Urothelium cell line (cell line): ENCODE measurements at regions not wholly inside any gene's neighbourhood (a gene's known extent, or its start where the extent isn't known, plus 50 kb on each side); places are given as distances from the start of the nearest gene placed in this dataset.
"Not testable (repeated sequence)": the region's sequence is repeated elsewhere in the genome, so short reads cannot be mapped to it uniquely, and the experiment has no call there.

Source experiments
- DNase-seq: peaks from one replicate; pipeline ENCODE4 v3.0.0; 2011; ENCODE audit warnings: low spot score, mixed read lengths
- FAIRE-seq: peaks from 2 replicates; lab custom pipeline; 2011; peaks lifted over from hg19 to GRCh38; lab: Jason Lieb, UNC

DNA sequence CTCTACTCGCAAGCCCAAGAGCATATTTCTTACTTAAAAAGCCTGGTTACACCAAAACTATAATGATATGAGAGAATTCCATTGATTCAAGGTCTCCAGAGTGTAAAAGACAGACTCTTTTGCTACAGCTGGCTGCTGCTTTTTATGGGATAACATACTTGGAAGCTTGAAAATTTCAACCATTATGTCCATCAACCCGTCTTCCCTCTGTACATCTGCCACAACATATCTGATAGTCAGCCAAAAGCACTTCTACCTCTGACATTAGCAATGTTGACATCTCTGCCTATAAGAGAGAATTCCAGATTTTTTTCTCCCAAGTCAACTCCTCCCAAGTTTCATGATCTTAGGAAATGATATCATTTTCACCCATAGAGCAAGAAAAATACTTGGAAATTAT is 54.4 kb upstream of the IQCM start:
- DNase-seq, result no peak
- no peak for FAIRE-seq

DNA sequence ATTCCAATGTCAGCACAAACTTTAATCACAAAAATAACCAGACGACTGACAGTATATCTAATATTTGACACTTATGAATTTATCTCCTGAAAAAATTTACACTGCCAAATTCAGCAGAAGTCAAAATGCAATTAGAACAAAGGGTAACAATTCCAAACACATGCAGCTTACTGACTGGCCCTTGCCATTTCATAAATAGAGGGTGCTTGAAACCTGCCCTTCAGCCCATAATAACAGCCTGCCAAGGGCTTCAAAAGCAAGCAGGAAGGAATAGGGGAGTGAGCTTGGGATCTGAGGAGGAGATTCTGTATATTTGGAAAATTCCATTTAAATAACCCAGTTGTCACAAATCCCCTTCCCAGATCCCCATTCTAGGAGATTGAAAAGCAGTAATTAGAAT is 66.1 kb upstream of the IQCM start:
- FAIRE-seq, result no peak

DNA sequence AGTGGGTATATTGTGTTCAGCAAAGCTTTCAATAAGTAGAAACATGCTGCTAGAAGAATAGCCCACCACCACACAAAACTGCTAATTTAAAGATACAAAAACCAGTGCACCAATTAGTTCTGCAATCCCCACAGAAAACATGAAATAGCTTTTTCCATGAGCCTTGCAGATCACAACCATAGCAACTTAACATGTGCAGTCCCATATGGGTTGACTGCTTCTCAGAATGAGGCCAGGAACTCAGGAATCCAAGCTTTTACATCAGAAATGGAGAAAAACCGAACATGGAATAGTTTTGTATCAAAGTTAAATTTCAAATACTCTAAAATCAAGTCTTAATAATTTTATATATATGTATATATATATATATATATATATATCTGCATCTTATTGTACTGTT is 66.6 kb upstream of the IQCM start:
- FAIRE-seq, result no peak

More for the DNA sequence above, 66.1 kb upstream of the IQCM start:
- no peak for DNase-seq

DNA sequence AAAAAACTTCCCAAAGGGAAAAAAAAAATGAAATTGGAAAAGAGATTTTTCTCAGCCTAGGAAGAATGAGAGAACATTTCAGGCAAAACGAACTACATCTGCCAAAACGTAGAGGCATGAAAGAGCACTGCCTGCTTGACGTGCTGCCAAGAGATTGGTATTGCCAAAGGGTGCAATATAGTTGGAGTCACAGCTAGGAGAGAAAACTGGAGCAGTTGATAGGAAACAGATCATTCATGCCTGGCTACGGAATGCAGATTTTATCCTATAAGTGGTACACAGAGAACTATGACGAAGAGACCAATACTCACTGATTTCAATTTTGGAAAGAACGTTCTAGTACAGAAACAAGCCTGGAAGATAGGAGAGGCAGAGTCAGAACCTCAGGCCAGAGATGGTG is 68.4 kb upstream of the IQCM start:
- FAIRE-seq, result no peak
- no peak for DNase-seq

More for the DNA sequence above, 66.6 kb upstream of the IQCM start:
- DNase-seq, result no peak

DNA sequence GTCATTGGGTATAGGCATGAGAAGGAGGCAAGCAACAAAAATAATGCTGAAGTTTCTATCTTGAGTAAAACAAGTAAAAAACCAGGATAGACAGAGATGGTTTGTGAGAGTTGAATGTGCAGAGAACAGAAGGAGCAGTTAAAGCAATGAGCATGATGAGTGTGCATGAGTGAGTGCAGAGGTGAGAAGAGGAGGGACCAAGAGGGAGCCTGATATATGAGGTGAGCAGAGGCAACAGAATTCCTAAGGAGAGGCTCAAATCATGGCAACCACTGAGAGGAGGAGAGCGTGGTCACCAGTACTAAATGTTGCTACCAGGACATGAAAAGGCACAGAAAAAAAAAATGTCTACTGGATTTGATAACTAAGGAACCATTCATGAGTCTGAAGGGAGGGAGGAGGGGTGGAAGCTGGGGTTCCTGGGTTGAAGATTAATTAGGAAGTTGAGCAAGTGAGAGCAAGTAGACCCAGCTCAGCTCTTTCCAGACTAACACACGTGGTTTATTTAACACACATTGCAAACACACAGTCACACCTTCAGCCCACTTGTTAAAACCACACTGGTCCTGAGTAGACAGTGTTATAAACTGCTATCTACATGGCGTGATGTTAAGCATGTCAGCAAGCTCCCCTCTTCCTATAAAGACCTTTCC is 69.0 kb upstream of the IQCM start:
- FAIRE-seq (no peak), DNase-seq (no peak)

DNA sequence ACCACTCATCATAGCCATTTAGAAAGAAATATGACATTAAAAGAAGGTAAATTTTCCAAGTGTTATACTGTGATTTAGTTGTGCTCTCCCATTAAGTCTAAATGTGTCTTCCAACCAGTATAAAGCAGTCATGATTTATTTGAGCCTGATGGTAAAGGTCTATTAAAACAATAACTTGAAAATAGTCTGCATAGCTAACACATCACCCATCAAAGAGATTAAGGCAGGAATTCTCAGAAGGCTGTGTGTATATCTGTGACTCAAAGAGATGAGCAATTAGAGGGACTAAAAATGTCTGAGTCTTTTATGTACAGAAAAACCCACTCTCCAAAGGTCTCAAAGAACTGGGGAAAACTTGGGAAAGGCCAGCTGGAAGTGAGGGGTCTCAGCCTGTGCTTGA is 70.3 kb upstream of the IQCM start:
- FAIRE-seq (no peak), DNase-seq (peak; percentile 10)

DNA sequence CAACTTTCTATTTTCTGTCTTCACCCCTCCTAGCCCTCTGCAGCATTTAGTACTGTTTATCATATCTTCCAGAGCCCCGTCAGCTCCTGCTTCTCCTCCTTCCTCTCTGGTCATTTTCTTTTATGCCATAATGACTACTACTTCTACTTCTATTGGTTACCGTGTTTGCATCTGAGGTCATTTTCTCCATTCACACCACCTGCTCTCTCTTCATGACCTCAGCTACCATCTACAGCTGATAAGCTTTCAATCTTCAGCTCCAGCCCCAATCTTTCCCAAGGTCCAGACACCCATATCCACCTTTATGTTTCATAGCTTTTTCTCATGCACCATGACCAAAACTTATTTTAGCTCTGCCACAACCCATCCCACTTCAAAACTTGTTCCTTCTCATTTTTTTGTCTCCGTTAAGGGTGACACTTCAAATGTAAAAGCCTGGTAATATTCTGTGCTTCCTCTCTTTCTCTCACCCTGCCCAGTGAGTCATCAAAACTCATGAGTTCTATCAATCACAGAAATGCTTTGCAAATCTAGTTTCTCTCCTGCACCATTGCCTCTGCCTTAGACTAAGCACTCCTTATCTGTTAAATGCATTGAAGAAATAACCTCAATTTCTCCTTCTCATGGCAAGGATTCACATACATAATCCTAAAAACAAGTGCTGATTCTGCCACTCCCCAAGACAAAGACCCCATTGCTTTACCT is 71.3 kb upstream of the IQCM start:
- FAIRE-seq (no peak), DNase-seq (no peak)

DNA sequence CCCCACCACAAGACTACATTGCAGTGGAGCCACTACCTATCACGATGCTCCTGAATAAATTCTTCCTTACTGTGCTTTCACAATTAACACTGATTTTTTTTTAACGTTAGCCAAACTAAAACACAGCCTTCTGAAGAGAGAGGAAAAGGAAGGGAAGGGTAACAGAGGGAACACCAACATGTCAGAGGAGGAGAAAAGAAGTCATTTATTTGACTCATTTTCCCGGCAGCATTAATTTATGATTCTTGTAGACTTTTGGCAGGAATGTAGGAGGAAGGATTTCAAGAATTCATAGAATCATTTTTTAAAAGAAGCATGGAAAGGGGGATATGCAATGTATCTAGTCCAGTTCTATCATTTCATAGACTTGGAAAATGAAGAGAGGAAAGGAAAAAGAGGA is 74.3 kb upstream of the IQCM start:
- FAIRE-seq, result no peak
- DNase-seq, result no peak

DNA sequence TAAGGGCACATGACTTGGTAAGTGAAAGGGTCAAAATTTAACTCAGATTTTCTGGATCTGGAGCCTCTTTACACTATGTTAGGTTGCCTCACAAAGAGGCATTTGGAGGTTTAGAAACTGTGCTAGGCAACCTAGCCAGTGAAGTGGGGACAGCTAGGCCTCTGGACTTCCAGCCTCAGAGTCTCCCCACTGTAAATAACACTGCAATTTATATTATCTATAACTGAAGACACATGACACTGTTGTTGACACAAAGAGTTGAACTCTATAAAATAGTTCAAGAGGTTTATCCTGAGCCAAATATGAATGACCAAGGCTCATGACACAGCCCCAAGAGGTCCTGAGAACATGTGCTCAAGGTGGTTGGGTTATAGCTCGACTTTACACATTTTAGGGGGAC is 74.9 kb upstream of the IQCM start:
- DNase-seq (no peak), FAIRE-seq (no peak)

DNA sequence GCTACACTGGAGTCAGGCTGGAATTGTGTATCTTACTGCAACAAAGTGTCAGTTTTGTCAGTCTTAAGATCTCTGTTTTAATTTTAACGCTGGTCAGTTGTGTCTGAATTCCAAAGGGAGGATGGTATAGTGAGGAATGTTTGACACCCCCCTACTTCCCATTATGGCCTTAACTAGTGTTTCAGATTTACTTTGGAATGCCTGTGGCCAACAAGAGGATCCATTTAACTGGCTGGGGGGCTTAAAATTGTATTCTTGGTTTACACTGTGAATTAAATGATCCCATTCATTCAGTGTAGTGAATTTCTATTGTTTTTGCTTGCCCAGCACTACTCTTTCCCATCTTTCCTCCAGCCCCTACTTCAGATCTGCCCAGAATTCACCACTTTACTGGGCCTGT is 75.8 kb upstream of the IQCM start:
- no peak for DNase-seq
- no peak for FAIRE-seq

DNA sequence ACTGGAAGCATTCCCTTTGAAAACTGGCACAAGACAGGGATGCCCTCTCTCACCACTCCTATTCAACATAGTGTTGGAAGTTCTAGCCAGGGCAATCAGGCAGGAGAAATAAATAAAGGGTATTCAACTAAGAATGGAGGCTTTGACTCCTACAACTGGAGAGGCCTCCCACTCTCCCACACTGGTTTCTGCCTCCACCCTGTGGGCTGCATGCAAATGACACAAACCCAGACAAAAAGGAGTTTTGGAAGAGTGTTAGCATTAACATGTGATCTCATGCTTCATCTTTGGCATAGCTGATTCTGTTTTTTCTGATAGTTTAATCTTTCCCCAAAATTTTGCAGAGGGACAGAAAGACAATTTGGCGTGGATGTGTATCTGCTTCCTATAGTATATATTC is 80.8 kb upstream of the IQCM start:
- DNase-seq (peak; percentile 39), FAIRE-seq (no peak)

DNA sequence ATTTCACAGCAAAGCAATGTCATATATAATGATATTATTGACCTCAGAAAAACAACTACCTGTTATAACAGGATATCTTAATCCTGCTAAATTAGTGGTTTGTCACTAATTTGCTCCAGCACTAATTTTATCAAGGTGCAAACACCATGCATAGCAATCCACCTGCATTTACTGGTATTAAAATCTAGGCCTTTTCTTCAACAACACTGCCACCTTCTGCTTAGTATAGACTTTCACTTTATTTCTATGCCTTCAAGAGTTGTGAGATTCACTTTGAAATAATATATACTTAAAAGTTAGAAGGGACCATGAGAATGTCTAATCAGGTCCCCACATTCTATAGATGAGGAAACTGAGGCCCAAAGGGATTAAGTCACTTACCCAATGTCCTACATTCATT is 82.1 kb upstream of the IQCM start:
- peak; percentile 9 for DNase-seq
- no peak for FAIRE-seq

DNA sequence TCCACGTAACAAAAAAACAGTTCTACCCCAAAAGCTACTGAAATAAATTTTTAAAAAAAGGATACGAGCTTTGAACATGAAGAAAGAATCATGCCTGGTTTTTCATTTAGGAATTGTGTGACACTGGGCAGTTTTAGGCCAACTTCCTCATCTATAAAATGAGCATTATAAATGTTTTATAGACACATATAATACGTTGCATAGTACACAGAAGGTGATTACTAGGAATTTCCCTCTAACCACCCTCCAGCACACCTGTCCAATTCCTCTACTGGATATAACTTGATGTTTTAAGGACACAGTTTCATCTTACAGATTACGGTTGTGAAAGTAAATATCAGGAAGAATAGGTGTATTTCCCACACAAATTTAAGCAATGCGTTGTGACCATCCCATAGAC is 85.5 kb upstream of the IQCM start:
- DNase-seq, result no peak

DNA sequence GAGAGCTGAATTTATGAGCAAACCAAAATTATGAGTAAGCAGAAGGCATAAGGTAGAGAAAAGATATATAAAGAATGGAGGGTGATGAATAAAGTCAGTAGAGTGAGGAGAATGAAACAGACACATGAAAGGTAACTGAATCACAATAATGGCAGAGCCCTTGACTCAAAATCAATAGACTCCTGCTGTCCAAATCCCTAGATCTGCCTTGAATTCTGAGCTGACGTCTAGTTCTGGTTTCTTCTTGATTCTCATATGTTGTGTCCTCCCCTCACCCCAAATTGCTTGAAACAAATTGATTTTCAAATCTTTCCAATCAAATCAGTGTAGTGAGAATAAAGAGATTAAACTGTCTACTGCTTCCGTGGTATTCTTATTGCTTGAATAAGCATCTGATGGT is 86.6 kb upstream of the IQCM start:
- no peak for FAIRE-seq
- DNase-seq, result no peak

More for the DNA sequence above, 85.5 kb upstream of the IQCM start:
- no peak for FAIRE-seq

DNA sequence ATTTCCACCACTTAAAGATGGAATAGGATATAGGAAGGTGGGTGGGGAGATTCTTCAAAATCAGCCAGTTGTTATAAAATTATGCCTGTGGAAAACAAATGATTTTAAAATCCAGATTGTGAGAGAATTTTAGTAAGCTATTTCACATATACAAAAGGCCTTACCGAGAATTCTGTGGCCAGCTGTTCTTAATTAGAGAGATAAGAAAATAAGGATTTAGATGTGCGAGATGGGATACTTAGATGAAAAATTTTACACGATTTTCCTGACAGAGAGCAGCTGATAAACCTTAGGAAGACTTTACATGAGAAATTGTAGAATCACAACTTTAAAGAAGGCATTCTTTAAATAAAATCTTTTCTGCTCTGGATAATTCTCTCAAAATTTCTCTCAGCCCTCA is 94.5 kb upstream of the IQCM start:
- DNase-seq (no peak), FAIRE-seq (no peak)

DNA sequence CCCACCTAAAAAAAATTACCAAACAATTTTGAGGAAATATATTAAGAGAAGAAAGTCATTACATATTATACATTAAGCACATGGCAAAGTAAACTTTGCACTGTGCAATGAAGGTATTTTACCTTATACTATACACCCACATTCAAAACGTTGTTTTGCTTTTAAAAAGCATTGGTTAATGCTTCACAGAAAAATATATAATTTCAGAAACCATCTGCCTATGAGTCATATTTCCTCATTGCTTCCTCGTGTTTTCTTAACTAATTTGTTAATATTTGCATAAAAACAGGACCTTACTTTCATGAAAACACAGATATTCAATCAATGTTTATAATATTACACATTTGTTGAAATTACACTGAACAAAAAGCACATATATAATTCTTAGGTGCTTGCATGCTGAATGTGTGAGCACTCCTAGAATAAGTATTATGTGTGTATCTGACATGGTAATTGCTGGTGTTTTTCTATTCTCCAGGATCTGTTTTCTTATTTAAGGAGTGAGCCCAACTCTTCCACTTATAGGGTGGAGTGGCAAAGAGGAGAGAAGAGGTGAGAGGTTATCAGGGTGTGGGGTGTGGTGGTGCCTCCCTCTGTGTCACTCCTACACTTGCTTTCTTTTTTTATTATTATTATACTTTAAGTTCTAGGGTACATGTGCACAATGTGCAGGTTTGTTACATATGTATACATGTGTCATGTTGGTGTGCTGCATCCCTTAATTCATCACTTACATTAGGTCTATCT is 95.1 kb upstream of the IQCM start:
- no peak for FAIRE-seq

DNA sequence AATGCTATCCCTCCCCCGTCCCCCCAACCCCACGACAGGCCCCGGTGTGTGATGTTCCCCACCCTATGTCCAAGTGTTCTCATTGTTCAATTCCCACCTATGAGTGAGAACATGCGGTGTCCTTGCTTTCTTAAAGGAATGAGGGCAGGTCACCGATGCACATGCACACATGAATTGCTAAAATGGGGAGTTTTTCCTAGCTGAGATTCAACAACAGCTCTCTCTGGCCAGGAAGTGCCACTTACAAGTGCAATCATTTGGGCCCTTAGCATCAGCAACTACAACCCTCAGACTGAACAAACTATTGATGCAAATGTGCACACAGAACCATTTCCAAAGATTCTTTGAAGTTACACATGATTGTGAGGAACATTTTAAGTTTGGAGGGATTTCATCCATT is 95.7 kb upstream of the IQCM start:
- DNase-seq (no peak), FAIRE-seq (no peak)

More for the DNA sequence above, 95.1 kb upstream of the IQCM start:
- DNase-seq, result no peak

DNA sequence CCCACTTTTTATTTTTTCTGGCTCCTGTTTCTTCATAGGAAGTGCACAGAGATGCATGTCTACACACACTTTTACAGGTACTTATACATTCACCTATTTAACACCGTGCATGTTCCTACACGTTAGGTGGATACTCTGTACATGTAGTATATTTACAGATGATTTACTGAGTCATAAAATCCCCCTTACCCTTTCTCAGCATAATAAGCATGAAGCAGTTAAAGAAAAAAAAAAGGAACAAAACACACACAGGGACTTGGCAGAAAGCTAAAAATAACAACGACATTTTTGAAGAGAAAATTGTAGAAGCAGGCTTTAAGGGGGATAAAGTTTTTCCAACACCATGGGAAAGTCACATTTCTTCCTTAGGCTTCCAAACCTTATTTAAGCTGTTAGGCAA is 96.4 kb upstream of the IQCM start:
- FAIRE-seq (no peak), DNase-seq (no peak)

DNA sequence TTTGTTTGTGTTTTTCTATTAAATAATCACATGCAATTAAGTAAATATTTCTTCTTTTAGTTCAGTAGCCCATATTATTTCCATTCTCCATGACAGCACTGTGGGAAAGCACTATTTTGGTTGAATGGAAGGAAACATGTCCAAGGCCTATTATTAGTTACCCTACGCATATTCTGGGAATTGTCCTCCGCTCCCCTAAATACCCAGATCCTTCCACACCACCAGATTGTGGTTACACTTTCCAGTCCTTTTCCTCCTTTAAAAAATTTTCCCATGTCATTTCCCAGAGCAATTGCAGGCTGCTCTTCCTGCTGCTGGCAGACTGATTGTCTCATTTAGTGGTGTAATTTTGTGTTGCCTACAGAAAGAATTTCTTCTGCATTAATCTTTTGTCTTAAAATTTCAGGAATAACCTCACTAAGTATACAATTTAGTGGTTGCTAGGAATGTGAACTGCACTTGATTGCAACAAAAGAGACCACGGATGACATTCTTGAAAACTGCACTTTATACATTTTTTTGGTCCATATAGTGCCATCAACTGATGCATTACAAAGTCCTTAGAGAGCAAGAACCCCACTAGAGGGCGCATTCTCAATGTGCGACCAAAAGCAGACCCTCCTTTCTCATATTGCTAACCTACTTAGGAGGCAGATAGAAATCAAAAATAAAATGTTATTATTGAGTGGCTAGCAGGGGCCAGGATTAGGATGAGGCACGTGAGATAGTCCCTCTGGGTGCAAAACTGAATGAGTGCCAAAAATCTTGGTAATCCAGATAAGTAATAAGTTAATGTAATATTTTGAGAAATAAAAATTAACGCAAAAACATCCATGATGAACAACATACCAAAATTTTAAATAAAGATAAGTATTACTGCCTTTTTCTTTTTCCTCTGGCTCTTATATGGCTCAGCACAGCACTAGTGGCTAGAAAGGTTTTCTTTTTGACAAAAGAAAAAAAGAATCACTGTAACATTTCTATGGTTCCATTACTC is 98.8 kb upstream of the IQCM start:
- FAIRE-seq (no peak), DNase-seq (peak; percentile 41)

DNA sequence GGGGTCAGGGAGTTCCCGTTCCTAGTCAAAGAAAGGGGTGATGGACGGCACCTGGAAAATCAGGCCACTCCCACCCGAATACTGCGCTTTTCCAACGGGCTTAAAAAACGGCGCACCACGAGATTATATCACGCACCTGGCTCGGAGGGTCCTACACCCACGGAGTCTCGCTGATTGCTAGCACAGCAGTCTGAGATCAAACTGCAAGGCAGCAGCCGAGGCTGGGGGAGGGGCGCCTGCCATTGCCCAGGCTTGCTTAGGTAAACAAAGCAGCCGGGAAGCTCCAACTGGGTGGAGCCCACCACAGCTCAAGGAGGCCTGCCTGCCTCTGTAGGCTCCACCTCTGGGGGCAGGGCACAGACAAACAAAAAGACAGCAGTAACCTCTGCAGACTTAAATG is 100.1 kb upstream of the IQCM start:
- not testable (repeated sequence) for DNase-seq, FAIRE-seq

DNA sequence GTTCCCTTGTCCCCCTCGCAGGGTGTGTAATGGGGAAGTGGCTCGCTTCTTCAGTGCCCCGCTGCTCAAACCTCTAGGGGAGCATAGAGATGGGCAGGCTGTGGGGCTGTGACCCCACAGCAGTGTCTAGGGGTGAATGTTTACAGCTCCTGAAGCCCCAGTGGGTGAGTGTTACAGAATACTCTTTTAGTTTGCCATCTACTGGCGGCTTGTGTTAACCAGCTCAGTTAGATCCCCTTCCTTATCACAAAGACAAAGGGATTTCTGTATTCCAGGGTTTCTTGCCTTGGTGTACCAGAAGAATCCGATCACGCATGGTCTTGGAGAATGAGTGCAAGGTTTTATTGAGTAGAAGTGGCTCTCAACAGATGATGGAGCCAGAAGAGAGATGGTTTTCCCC is 108.1 kb upstream of the IQCM start:
- no peak for FAIRE-seq
- no peak for DNase-seq
